ENCODE measurements at regions not wholly inside any gene's neighbourhood (a gene's known extent, or its start where the extent isn't known, plus 50 kb on each side); places are given as distances from the start of the nearest gene placed in this dataset.

GRCh38 chr3:13191016-13191415 is 117.8 kb upstream of the IQSEC1 start (continued):
- TF ChIP-seq USF2 (IDR thresholded peaks at IDR 0.05; ENCODE audit: borderline replicate concordance, low read depth, low read length) (no peak), SIN3A (IDR thresholded peaks at IDR 0.05; ENCODE audit: low read depth, low read length) (no peak), MTA3 (IDR thresholded peaks at IDR 0.05; ENCODE audit: borderline replicate concordance, low read length) (no peak)

- H2AFZ ChIP-seq (ENCODE audit: control insufficient read depth, low read depth, low read length), result no peak overlapping the region
- ATAC-seq (no peak), DNase-seq (ENCODE audit: low read depth, low spot score) (no peak), FAIRE-seq (no peak)
- BruUV-seq (replicated peaks), result no TSS peak
- H3K4me1 ChIP-seq (ENCODE audit: control insufficient read depth, insufficient read depth, low read length), result no peaks in the 10 kb centered on the region
- H3K4me3 ChIP-seq, result no peak overlapping the region
- intact Hi-C loops (cut with micrococcal nuclease; ENCODE audit: unreplicated experiment), result no loop called here
- H3K79me2 ChIP-seq (ENCODE audit: control insufficient read depth, insufficient read depth, low read length), result no peaks in the 10 kb centered on the region
- peaks cover 3 to 5% of the 10 kb centered on the region in 2 experiments; a peak in 3 of 4 replicates for H3K27me3 ChIP-seq (replicated peaks in 1 of 2; ENCODE audit: control insufficient read depth in 2 of 2, insufficient read depth in 2 of 2, low read length in 1 of 2)
- ChIA-PET CTCF (no interaction called here), RAD21 (ENCODE audit: unreplicated experiment) (no interaction called here), POLR2A (no interaction called here), SMC1A (ENCODE audit: uncharacterized antibody, unreplicated experiment) (no interaction called here)
- no peak overlapping the region for H3K4me2 ChIP-seq (ENCODE audit: control insufficient read depth, insufficient read depth)
- H3K27ac ChIP-seq (ENCODE audit: control insufficient read depth, insufficient read depth), result no peak overlapping the region
- in situ Hi-C loops (cut with MboI), result no loop called here
- WGBS (ENCODE audit: insufficient coverage, insufficient replicate concordance, low lambda C conversion rate, missing lambda C conversion rate), result 13% methylated on average over 2 of the region's 2 CpGs
- no peaks in the 10 kb centered on the region for H3K36me3 ChIP-seq (ENCODE audit: control insufficient read depth in 2 of 2, insufficient read depth in 2 of 2, low read length in 1 of 2)
- H4K20me1 ChIP-seq (ENCODE audit: control insufficient read depth, insufficient read depth), result no peaks in the 10 kb centered on the region
- no peaks in the 10 kb centered on the region for H3K9me3 ChIP-seq (replicated peaks; ENCODE audit: control insufficient read depth, insufficient read depth, low read length)
- no peak overlapping the region for H3K9ac ChIP-seq (ENCODE audit: control insufficient read depth, insufficient read depth, low read length)
- TF ChIP-seq IRF3 (IDR thresholded peaks at IDR 0.05), result no peak
- TF ChIP-seq ZZZ3 (IDR thresholded peaks at IDR 0.05; ENCODE audit: control insufficient read depth, insufficient read length, low read depth), result no peak
- no peak for TF ChIP-seq MYC (IDR thresholded peaks at IDR 0.05; ENCODE audit: insufficient read depth, insufficient read length, insufficient replicate concordance, low read length, severe bottlenecking)
- TF ChIP-seq SIN3A (IDR thresholded peaks at IDR 0.05; ENCODE audit: low read depth, low read length), result no peak
- TF ChIP-seq SREBF2 (IDR thresholded peaks at IDR 0.05; ENCODE audit: low read length), result no peak
- TF ChIP-seq WRNIP1 (IDR thresholded peaks at IDR 0.05; ENCODE audit: borderline replicate concordance, low read depth, low read length), result no peak
- TF ChIP-seq RELA (IDR thresholded peaks at IDR 0.05; ENCODE audit: borderline replicate concordance, partially characterized antibody), result no peak
- TF ChIP-seq NFXL1 (IDR thresholded peaks at IDR 0.05; ENCODE audit: borderline replicate concordance), result no peak
- no peak for TF ChIP-seq SMARCA5 (IDR thresholded peaks at IDR 0.05)
- TF ChIP-seq ATF3 (IDR thresholded peaks at IDR 0.05; ENCODE audit: borderline replicate concordance, extremely low read depth, low read depth, low read length), result no peak
- TF ChIP-seq RB1 (IDR thresholded peaks at IDR 0.05; ENCODE audit: borderline replicate concordance), result no peak
- no peak for TF ChIP-seq USF1 (IDR thresholded peaks at IDR 0.05; ENCODE audit: borderline replicate concordance, extremely low read length, insufficient read depth, low read depth, low read length)
- TF ChIP-seq E4F1 (IDR thresholded peaks at IDR 0.05; ENCODE audit: borderline replicate concordance, partially characterized antibody), result no peak
- TF ChIP-seq JUND (IDR thresholded peaks at IDR 0.05; ENCODE audit: low read depth, low read length), result no peak
- no peak for TF ChIP-seq CBX5 (IDR thresholded peaks at IDR 0.05; ENCODE audit: low read depth)
These were observed 117.1 kb upstream of the IQSEC1 start for GRCh38 chr3:13190378-13190765.
